GM12891 (cell line): ENCODE measurements at regions not wholly inside any gene's neighbourhood (a gene's known extent, or its start where the extent isn't known, plus 50 kb on each side); places are given as distances from the start of the nearest gene placed in this dataset.
A peak's percentile ranks its signal among the peaks of the same experiment; 100 is the strongest.

Experiments used
- DNase-seq: peaks from one replicate; pipeline ENCODE4 v3.0.0; 2011; ENCODE audit warnings: low spot score; ENCODE audit not compliant: insufficient read length
- FAIRE-seq: peaks from 2 replicates; lab custom pipeline; 2011; peaks lifted over from hg19 to GRCh38; lab: Jason Lieb, UNC
- PAX5 ChIP-seq: IDR thresholded peaks from 2 replicates; pipeline ENCODE4 v1.6.1; 2011; ENCODE audit warnings: low read length, moderate library complexity, mild to moderate bottlenecking; ENCODE audit not compliant: insufficient read depth, severe bottlenecking
- POLR2A ChIP-seq: IDR thresholded peaks from 2 replicates; pipeline ENCODE4 v1.6.1; 2011; ENCODE audit warnings: low read depth, low read length, control low read depth
- POLR2AphosphoS5 ChIP-seq: IDR thresholded peaks from 2 replicates; pipeline ENCODE4 v1.6.1; 2011; ENCODE audit warnings: low read depth, low read length, control low read depth
- POU2F2 ChIP-seq: IDR thresholded peaks from 2 replicates; pipeline ENCODE4 v1.6.1; 2011; ENCODE audit warnings: low read depth, mild to moderate bottlenecking, control low read depth, low read length, moderate library complexity
- SPI1 ChIP-seq: IDR thresholded peaks from 2 replicates; pipeline ENCODE4 v1.6.1; 2011; ENCODE audit warnings: low read depth, low read length, control low read depth
- TAF1 ChIP-seq: IDR thresholded peaks from 2 replicates; pipeline ENCODE4 v1.6.1; 2011; ENCODE audit warnings: low read depth, low read length, control low read depth

GRCh38 chr5:154118893-154119336 lies 71.6 kb upstream of the GALNT10 start:
- FAIRE-seq, result peak; percentile 79
- TF ChIP-seq POLR2AphosphoS5, result no peak
- TF ChIP-seq POU2F2, result no peak
- TF ChIP-seq POLR2A, result no peak
- TF ChIP-seq PAX5, result no peak
- no peak for TF ChIP-seq SPI1
- no peak for TF ChIP-seq TAF1
- peak; percentile 10 for DNase-seq

- no peak for FAIRE-seq
- TF ChIP-seq SPI1, result no peak
- TF ChIP-seq PAX5, result no peak
- TF ChIP-seq POU2F2, result no peak
- no peak for TF ChIP-seq POLR2AphosphoS5
- no peak for TF ChIP-seq POLR2A
- no peak for TF ChIP-seq TAF1
- no peak for DNase-seq
Observed at GRCh38 chr5:154129013-154129412, 61.5 kb upstream of the GALNT10 start.

- TF ChIP-seq PAX5, result no peak
- TF ChIP-seq POU2F2, result no peak
- no peak for TF ChIP-seq TAF1
- no peak for TF ChIP-seq POLR2AphosphoS5
- no peak for TF ChIP-seq SPI1
- no peak for TF ChIP-seq POLR2A
- FAIRE-seq, result no peak
- no peak for DNase-seq
Observed at GRCh38 chr5:154129921-154130320, 60.6 kb upstream of the GALNT10 start.

GRCh38 chr5:154131817-154132216 lies 58.7 kb upstream of the GALNT10 start:
- no peak for TF ChIP-seq TAF1

GRCh38 chr5:154132718-154133307 lies 57.7 kb upstream of the GALNT10 start:
- TF ChIP-seq POLR2AphosphoS5, result no peak
- TF ChIP-seq TAF1, result no peak
- no peak for TF ChIP-seq POU2F2
- TF ChIP-seq POLR2A, result no peak
- no peak for TF ChIP-seq PAX5
- no peak for TF ChIP-seq SPI1
- DNase-seq (no peak), FAIRE-seq (no peak)

More at GRCh38 chr5:154131817-154132216, 58.7 kb upstream of the GALNT10 start:
- DNase-seq (no peak), FAIRE-seq (no peak)

- DNase-seq (no peak), FAIRE-seq (no peak)
- TF ChIP-seq POLR2AphosphoS5 (no peak), TAF1 (no peak), PAX5 (no peak), POLR2A (no peak), SPI1 (no peak), POU2F2 (no peak)
Observed at GRCh38 chr5:154133591-154133990, 56.9 kb upstream of the GALNT10 start.

- DNase-seq (no peak), FAIRE-seq (no peak)
- no peak for TF ChIP-seq POU2F2
- no peak for TF ChIP-seq TAF1
Observed at GRCh38 chr5:154134499-154134898, 56.0 kb upstream of the GALNT10 start.

- no peak for TF ChIP-seq PAX5
- no peak for TF ChIP-seq POLR2A
- DNase-seq, result no peak
- no peak for FAIRE-seq
Observed at GRCh38 chr5:154135125-154135817, 55.3 kb upstream of the GALNT10 start.

GRCh38 chr5:154136141-154136540 lies 54.4 kb upstream of the GALNT10 start:
- TF ChIP-seq POU2F2, result no peak
- TF ChIP-seq POLR2AphosphoS5, result no peak
- TF ChIP-seq POLR2A, result no peak
- DNase-seq (no peak), FAIRE-seq (no peak)

GRCh38 chr5:154138701-154139100 lies 51.8 kb upstream of the GALNT10 start:
- FAIRE-seq, result no peak
- TF ChIP-seq POLR2AphosphoS5, result no peak
- no peak for DNase-seq
